ENCODE measurements at regions not wholly inside any gene's neighbourhood (a gene's known extent, or its start where the extent isn't known, plus 50 kb on each side); places are given as distances from the start of the nearest gene placed in this dataset.

- H3K27ac ChIP-seq (ENCODE audit: low read depth, low read length): no peak overlapping the region
- no peaks in the 10 kb centered on the region for H3K4me1 ChIP-seq (ENCODE audit: control insufficient read depth, insufficient read depth, low read length, unreplicated experiment)
- no peak overlapping the region for H2AFZ ChIP-seq (ENCODE audit: low read length, unreplicated experiment)
- H3K27me3 ChIP-seq (ENCODE audit: insufficient read depth, low read length): no peaks in the 10 kb centered on the region
- no peaks in the 10 kb centered on the region for H3K79me2 ChIP-seq (ENCODE audit: control insufficient read depth, insufficient read depth, low read length, unreplicated experiment)
- no peaks in the 10 kb centered on the region for H3K36me3 ChIP-seq (ENCODE audit: insufficient read depth, low read length)
- H3K4me3 ChIP-seq (ENCODE audit: low read depth, low read length): no peak overlapping the region
These were observed 139.5 kb downstream of the KIF18A start for GRCh38 chr11:27968461-27968860.

- Histone ChIP-seq H3K27me3 (ENCODE audit: insufficient read depth, low read length) (no peaks in the 10 kb centered on the region), H3K27ac (ENCODE audit: low read depth, low read length) (no peak overlapping the region), H3K4me1 (ENCODE audit: control insufficient read depth, insufficient read depth, low read length, unreplicated experiment) (no peaks in the 10 kb centered on the region), H3K36me3 (ENCODE audit: insufficient read depth, low read length) (no peaks in the 10 kb centered on the region), H2AFZ (ENCODE audit: low read length, unreplicated experiment) (no peak overlapping the region), H3K79me2 (ENCODE audit: control insufficient read depth, insufficient read depth, low read length, unreplicated experiment) (no peaks in the 10 kb centered on the region), H3K4me3 (ENCODE audit: low read depth, low read length) (no peak overlapping the region)
These were observed 142.4 kb downstream of the KIF18A start for GRCh38 chr11:27965559-27965958.

- Histone ChIP-seq H3K4me1 (ENCODE audit: control insufficient read depth, insufficient read depth, low read length, unreplicated experiment) (no peaks in the 10 kb centered on the region), H2AFZ (ENCODE audit: low read length, unreplicated experiment) (no peak overlapping the region), H3K79me2 (ENCODE audit: control insufficient read depth, insufficient read depth, low read length, unreplicated experiment) (no peaks in the 10 kb centered on the region), H3K4me3 (ENCODE audit: low read depth, low read length) (no peak overlapping the region), H3K27me3 (ENCODE audit: insufficient read depth, low read length) (no peaks in the 10 kb centered on the region), H3K27ac (ENCODE audit: low read depth, low read length) (no peak overlapping the region), H3K36me3 (ENCODE audit: insufficient read depth, low read length) (no peaks in the 10 kb centered on the region)
These were observed 144.6 kb downstream of the KIF18A start for GRCh38 chr11:27963370-27963769.

GRCh38 chr11:27949951-27950738, 157.8 kb downstream of the KIF18A start:
- Histone ChIP-seq H3K79me2 (ENCODE audit: control insufficient read depth, insufficient read depth, low read length, unreplicated experiment) (no peaks in the 10 kb centered on the region), H3K4me3 (ENCODE audit: low read depth, low read length) (no peak overlapping the region), H3K4me1 (ENCODE audit: control insufficient read depth, insufficient read depth, low read length, unreplicated experiment) (no peaks in the 10 kb centered on the region), H3K27ac (ENCODE audit: low read depth, low read length) (no peak overlapping the region), H2AFZ (ENCODE audit: low read length, unreplicated experiment) (no peak overlapping the region), H3K27me3 (ENCODE audit: insufficient read depth, low read length) (no peaks in the 10 kb centered on the region), H3K36me3 (ENCODE audit: insufficient read depth, low read length) (no peaks in the 10 kb centered on the region)

GRCh38 chr11:27945348-27945747, 162.6 kb downstream of the KIF18A start:
- Histone ChIP-seq H2AFZ (ENCODE audit: low read length, unreplicated experiment) (no peak overlapping the region), H3K27ac (ENCODE audit: low read depth, low read length) (no peak overlapping the region), H3K79me2 (ENCODE audit: control insufficient read depth, insufficient read depth, low read length, unreplicated experiment) (no peaks in the 10 kb centered on the region), H3K27me3 (ENCODE audit: insufficient read depth, low read length) (no peaks in the 10 kb centered on the region), H3K4me1 (ENCODE audit: control insufficient read depth, insufficient read depth, low read length, unreplicated experiment) (no peaks in the 10 kb centered on the region), H3K36me3 (ENCODE audit: insufficient read depth, low read length) (no peaks in the 10 kb centered on the region), H3K4me3 (ENCODE audit: low read depth, low read length) (no peak overlapping the region)

GRCh38 chr11:27938011-27938410, 169.9 kb downstream of the KIF18A start:
- H2AFZ ChIP-seq (ENCODE audit: low read length, unreplicated experiment): no peak overlapping the region
- no peaks in the 10 kb centered on the region for H3K79me2 ChIP-seq (ENCODE audit: control insufficient read depth, insufficient read depth, low read length, unreplicated experiment)
- no peak overlapping the region for H3K4me3 ChIP-seq (ENCODE audit: low read depth, low read length)
- no peaks in the 10 kb centered on the region for H3K27me3 ChIP-seq (ENCODE audit: insufficient read depth, low read length)
- 0 out of 2 replicates have a peak, but pooled peaks cover 2% of the 10 kb centered on the region for H3K36me3 ChIP-seq (ENCODE audit: insufficient read depth, low read length)
- peaks cover 18% of the 10 kb centered on the region for H3K4me1 ChIP-seq (ENCODE audit: control insufficient read depth, insufficient read depth, low read length, unreplicated experiment)
- no peak overlapping the region for H3K27ac ChIP-seq (ENCODE audit: low read depth, low read length)

- Histone ChIP-seq H2AFZ (ENCODE audit: low read length, unreplicated experiment) (peak overlapping the region; percentile 87), H3K27me3 (ENCODE audit: insufficient read depth, low read length) (no peaks in the 10 kb centered on the region), H3K36me3 (ENCODE audit: insufficient read depth, low read length) (0 out of 2 replicates have a peak, but pooled peaks cover 2% of the 10 kb centered on the region), H3K4me1 (ENCODE audit: control insufficient read depth, insufficient read depth, low read length, unreplicated experiment) (peaks cover 18% of the 10 kb centered on the region), H3K4me3 (ENCODE audit: low read depth, low read length) (peak overlapping the region; percentile 46; the same call in 1 of the 2 replicates), H3K27ac (ENCODE audit: low read depth, low read length) (peak overlapping the region; percentile 93), H3K79me2 (ENCODE audit: control insufficient read depth, insufficient read depth, low read length, unreplicated experiment) (no peaks in the 10 kb centered on the region)
These were observed 173.2 kb downstream of the KIF18A start for GRCh38 chr11:27934830-27935145.

GRCh38 chr11:27933992-27934829, 173.7 kb downstream of the KIF18A start:
- peak overlapping the region; percentile 87 for H2AFZ ChIP-seq (ENCODE audit: low read length, unreplicated experiment)
- no peaks in the 10 kb centered on the region for H3K27me3 ChIP-seq (ENCODE audit: insufficient read depth, low read length)
- peak overlapping the region; percentile 46; the same call in 1 of the 2 replicates for H3K4me3 ChIP-seq (ENCODE audit: low read depth, low read length)
- H3K27ac ChIP-seq (ENCODE audit: low read depth, low read length): peak overlapping the region; percentile 93
- 0 out of 2 replicates have a peak, but pooled peaks cover 2% of the 10 kb centered on the region for H3K36me3 ChIP-seq (ENCODE audit: insufficient read depth, low read length)
- no peaks in the 10 kb centered on the region for H3K79me2 ChIP-seq (ENCODE audit: control insufficient read depth, insufficient read depth, low read length, unreplicated experiment)
- peaks cover 18% of the 10 kb centered on the region for H3K4me1 ChIP-seq (ENCODE audit: control insufficient read depth, insufficient read depth, low read length, unreplicated experiment)

- Histone ChIP-seq H3K4me1 (ENCODE audit: control insufficient read depth, insufficient read depth, low read length, unreplicated experiment) (peaks cover 24% of the 10 kb centered on the region), H3K36me3 (ENCODE audit: insufficient read depth, low read length) (no peaks in the 10 kb centered on the region), H3K79me2 (ENCODE audit: control insufficient read depth, insufficient read depth, low read length, unreplicated experiment) (no peaks in the 10 kb centered on the region), H2AFZ (ENCODE audit: low read length, unreplicated experiment) (no peak overlapping the region), H3K27ac (ENCODE audit: low read depth, low read length) (no peak overlapping the region), H3K27me3 (ENCODE audit: insufficient read depth, low read length) (no peaks in the 10 kb centered on the region), H3K4me3 (ENCODE audit: low read depth, low read length) (no peak overlapping the region)
These were observed 176.2 kb downstream of the KIF18A start for GRCh38 chr11:27931770-27932169.

GRCh38 chr11:27930946-27931345, 177.0 kb downstream of the KIF18A start:
- H3K27me3 ChIP-seq (ENCODE audit: insufficient read depth, low read length): no peaks in the 10 kb centered on the region
- no peak overlapping the region for H3K27ac ChIP-seq (ENCODE audit: low read depth, low read length)
- H3K4me3 ChIP-seq (ENCODE audit: low read depth, low read length): no peak overlapping the region
- no peaks in the 10 kb centered on the region for H3K36me3 ChIP-seq (ENCODE audit: insufficient read depth, low read length)
- H2AFZ ChIP-seq (ENCODE audit: low read length, unreplicated experiment): no peak overlapping the region
- H3K4me1 ChIP-seq (ENCODE audit: control insufficient read depth, insufficient read depth, low read length, unreplicated experiment): peaks cover 31% of the 10 kb centered on the region
- no peaks in the 10 kb centered on the region for H3K79me2 ChIP-seq (ENCODE audit: control insufficient read depth, insufficient read depth, low read length, unreplicated experiment)

Data from ACC112 (cell line).